Astrocyte of the spinal cord (primary cell): ENCODE measurements at regions not wholly inside any gene's neighbourhood (a gene's known extent, or its start where the extent isn't known, plus 50 kb on each side); places are given as distances from the start of the nearest gene placed in this dataset.

Experiments used
- DNase-seq: peaks from one replicate; pipeline ENCODE4 v3.0.0; 2011; ENCODE audit warnings: low read depth, low spot score
- H3K4me3 ChIP-seq: 2 replicates; pipeline ENCODE4 v1.5.1; 2011; ENCODE audit warnings: low read depth, mild to moderate bottlenecking, low read length, moderate library complexity
- in situ Hi-C: cut with HindIII; loops from 2 replicates; pipeline ENCODE4 v1.10.0; 2017; ENCODE audit warnings: low sequenced_read_pairs
- TF ChIP-seq, protein P1 (sequence below): IDR thresholded peaks from 2 replicates; pipeline ENCODE4 v1.5.1; 2012; ENCODE audit warnings: low read depth, mild to moderate bottlenecking, low read length, inconsistent platforms

GRCh38 chr2:58512878-58513277 is 271.8 kb upstream of the FANCL start:
- TF ChIP-seq, protein P1, sequence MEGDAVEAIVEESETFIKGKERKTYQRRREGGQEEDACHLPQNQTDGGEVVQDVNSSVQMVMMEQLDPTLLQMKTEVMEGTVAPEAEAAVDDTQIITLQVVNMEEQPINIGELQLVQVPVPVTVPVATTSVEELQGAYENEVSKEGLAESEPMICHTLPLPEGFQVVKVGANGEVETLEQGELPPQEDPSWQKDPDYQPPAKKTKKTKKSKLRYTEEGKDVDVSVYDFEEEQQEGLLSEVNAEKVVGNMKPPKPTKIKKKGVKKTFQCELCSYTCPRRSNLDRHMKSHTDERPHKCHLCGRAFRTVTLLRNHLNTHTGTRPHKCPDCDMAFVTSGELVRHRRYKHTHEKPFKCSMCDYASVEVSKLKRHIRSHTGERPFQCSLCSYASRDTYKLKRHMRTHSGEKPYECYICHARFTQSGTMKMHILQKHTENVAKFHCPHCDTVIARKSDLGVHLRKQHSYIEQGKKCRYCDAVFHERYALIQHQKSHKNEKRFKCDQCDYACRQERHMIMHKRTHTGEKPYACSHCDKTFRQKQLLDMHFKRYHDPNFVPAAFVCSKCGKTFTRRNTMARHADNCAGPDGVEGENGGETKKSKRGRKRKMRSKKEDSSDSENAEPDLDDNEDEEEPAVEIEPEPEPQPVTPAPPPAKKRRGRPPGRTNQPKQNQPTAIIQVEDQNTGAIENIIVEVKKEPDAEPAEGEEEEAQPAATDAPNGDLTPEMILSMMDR = no peak
- DNase-seq = no peak
- no peak overlapping the region for H3K4me3 ChIP-seq
- in situ Hi-C loops = no loop called here

GRCh38 chr2:58508006-58508405 is 266.9 kb upstream of the FANCL start:
- no peak for DNase-seq

GRCh38 chr2:58503918-58504317 is 262.8 kb upstream of the FANCL start:
- no peak overlapping the region for H3K4me3 ChIP-seq
- no peak for DNase-seq
- in situ Hi-C loops = no loop called here
- TF ChIP-seq, protein P1 = no peak

More at GRCh38 chr2:58508006-58508405, 266.9 kb upstream of the FANCL start:
- in situ Hi-C loops = no loop called here
- H3K4me3 ChIP-seq = no peak overlapping the region
- TF ChIP-seq, protein P1 = no peak

- in situ Hi-C loops = no loop called here
- TF ChIP-seq, protein P1 = no peak
- no peak for DNase-seq
- no peak overlapping the region for H3K4me3 ChIP-seq
Observed at GRCh38 chr2:58502931-58503330, 261.8 kb upstream of the FANCL start.

DNA sequence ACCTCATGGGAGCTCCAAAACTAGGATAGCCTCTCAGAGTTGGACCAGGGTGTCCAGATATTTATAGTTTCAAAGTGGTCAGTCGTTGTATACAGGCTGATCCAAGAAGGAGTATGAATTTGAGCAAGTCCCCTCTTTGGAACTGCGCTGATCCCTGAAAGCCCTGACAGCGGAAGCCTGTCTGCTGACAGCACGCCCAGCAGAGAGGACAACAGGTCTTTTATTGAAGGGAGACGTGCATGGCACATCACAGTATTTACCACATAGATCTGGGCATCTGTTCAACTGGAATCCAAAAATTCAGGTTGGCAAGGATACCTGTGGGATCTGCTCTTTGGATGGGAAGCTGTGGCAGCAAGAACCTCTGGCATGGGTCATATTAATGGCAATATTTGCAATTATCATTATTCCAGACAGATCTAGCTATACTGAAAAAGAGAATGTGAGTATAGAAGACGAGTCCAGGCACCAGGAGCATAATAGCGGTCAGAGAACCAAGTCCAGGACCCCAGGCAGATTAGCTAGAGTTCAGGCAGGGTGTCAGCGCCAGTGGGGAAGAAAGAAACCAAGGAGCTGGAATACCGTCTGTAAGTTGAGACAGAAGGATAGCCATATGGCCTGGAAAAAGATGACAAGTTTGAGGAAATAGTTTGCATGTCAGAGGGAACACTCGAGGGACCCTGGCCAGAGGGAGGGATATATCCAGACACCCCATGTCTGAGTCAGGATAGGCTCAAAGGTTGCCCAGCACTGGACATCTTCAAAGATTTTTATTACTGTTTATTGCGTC is 260.4 kb upstream of the FANCL start:
- TF ChIP-seq, protein P1 = no peak
- no peak overlapping the region for H3K4me3 ChIP-seq
- in situ Hi-C loops = no loop called here
- DNase-seq = no peak

DNA sequence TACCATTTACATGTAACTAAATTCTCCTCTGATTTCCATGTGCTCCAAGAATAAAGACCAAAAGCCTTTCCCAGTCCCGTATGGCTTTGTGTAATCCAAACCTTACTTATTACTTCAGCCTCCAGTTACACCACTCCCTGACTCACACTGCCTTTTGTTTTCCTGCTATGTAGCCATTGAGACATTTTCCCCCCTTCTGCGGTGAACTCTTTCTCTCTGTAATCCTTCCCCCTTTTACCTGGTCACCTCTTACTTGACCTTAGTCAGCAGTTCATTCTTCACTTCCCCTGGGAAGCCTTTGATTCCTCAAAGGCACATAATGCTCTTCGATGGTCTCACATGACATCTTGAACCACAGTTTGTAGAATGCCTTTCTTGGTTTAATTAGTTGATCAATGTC is 256.0 kb upstream of the FANCL start:
- TF ChIP-seq, protein P1 = no peak
- in situ Hi-C loops = no loop called here
- peak; percentile 9 for DNase-seq
- H3K4me3 ChIP-seq = no peak overlapping the region
